Right kidney (tissue), 1 donor: ENCODE measurements at regions not wholly inside any gene's neighbourhood (a gene's known extent, or its start where the extent isn't known, plus 50 kb on each side); places are given as distances from the start of the nearest gene placed in this dataset.
A peak's percentile ranks its signal among the peaks of the same experiment; 100 is the strongest.
"Not testable (repeated sequence)": the region's sequence is repeated elsewhere in the genome, so short reads cannot be mapped to it uniquely, and the experiment has no call there.

Experiments used
- DNase-seq: peaks from one replicate; pipeline ENCODE4 v3.0.0-alpha.2; 2016

DNA sequence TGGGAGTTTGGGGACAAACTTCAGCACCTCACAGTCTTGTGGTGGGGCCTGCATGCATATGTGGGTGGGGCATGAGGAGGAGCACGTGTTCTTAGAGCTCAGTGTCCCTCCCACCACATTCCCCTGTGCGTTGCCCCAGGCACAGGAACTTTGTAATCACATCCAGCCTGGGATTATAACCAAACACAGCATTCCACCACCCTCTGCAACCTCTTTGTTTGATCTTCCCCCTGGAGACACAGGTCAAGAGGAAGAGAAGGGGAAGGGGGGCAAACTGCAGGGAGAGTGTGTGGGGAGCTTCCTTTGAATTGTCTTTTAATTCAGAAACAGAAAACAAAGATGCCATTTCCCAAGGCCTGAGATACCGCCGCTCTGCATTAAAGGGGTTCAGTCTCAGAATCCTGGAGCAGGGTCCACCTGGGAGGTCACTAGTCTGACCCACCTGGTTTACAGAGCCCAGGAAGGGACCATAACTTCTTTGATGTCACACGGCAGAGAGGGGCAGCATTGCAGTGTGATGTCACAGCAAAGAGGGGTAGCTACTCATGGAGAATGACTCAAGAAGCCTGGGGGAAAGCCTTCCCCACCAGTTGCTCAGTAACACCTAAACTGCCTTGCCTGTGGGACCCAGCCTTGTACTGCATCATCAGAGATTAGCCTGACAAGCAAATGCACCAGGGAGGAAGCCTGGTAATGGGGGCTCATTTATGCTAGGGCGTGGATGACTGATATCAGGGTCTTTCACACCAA is 106.3 kb upstream of the RNU6-1 start:
- DNase-seq: peak; percentile 54

DNA sequence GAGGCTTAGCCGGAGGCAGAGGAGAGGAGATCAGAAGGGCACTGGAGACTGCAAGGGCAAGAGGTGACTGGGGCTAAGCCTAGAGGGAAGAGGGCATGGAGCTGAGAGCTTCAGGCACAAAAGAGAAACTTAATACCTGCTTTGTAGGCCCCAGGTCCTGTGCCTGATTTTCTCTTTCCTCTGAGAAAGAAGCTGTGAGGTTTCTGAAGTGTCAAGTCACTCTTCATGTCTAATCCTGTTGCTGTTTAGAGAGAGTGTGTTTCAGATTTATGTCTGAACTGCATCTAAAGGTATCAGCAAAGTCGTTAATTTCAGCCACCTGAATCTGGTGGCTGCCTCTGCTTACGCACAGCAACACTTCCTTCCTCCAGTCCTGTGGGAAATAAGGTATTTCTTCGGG is 106.9 kb upstream of the RNU6-1 start:
- DNase-seq: peak; percentile 49

DNA sequence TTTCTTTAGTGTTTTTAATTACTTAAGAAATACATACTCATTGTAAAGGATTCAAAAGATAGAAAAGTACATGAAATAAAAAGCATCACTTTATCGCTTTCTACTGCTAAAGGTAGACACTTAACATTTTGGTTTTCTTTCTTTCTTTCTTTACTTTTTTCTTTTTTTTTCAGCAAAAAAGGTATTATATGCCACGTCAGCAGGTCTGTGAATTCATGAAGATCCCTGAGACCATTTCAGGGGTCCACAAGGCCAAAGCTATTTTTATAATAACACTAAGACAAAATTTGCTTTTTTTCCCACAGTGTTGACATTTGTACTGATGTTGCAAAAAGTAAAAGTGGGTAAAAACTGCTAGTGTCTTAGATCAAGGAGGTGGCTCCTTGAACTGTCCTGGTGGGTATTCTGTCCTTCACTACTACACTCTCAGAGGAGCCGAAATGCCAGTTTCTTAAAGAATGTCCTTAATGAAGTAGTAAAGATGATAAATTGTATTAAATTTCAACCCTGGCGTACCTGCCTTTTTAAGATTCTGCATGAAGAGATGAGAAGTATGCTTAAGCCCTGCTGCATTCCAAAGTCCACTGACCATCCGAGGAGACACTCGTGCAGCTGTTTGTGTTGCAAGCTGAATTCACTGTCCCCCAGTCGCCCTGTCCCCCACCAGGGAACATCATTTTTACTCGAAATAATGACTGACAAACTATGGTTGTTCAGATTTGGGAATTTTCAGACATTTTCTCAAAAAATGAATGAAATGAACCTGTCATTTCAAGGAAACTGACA is 106.7 kb upstream of the PIAS1 start:
- no peak for DNase-seq

DNA sequence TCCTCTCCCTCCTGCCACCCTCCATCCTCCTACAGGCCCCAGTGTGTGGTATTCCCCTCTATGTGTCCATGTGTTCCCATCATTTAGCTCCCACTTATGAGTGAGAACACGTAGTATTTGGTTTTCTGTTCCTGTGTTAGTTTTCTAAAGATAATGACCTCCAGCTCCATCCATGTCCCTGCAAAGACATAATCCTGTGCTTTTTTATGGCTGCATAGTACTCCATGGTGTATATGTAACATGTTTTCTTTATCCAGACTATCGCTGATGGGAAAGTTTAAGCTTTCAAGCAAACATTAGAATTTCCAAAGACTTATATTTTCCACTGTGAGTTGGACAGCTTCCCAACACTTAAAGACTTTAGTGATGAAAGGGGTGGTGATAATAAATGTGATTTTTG is 105.9 kb upstream of the PIAS1 start:
- DNase-seq: no peak

DNA sequence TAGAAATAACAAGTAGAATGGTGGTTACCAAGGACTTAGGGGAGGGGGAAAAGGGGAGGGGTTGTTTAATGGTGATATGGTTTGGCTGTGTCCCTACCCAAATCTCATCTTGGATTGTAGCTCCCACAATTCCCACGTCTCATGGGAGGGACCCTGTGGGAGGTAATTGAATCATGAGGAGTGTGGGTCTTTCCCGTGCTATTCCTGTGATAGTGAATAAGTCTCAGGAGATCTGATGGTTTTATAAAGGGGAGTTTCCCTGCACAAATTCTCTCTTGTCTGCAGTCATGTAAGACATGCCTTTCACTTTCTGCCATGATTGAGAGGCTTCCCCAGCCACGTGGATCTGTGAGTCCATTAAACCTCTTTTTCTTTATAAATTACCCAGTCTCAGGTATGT is 102.9 kb upstream of the PIAS1 start:
- not testable (repeated sequence) for DNase-seq

DNA sequence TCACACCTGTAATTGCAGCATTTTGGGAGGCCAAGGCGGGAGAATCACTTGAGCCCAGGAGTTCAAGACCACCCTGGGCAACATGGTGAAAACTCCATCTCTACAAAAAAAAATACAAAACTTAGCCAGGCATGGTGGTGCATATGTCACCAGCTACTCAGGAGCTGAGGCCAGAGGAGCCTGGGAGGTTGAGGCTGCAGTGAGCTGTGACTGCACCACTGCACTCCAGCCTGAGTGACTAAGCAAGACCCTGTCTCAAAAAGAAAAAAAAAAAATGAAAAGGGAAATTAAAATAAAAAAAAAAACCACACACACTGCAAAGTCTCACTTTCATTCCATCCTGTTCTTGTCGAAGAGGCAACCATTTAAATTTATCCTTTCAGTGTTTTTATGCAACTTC is 100.8 kb upstream of the PIAS1 start:
- DNase-seq: no peak

DNA sequence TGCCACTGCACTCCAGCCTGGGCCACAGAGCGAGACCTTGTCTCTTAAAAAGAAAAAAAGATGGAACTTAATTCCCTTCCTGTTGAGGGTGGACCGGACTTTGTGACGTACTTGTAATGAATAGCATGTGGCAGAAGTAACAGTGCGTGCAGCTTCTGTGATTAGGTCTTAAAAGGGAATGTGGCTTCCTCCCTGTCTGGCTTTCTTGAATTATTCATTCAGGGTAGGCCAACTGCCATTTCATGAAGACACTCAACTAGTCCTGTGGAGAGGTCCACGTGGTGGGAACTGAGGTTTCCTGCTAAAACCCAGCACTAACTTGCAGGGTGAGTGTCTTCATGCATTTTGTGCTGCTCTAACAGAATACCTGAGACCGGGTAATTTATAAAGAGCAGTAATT is 98.9 kb upstream of the PIAS1 start:
- no peak for DNase-seq

DNA sequence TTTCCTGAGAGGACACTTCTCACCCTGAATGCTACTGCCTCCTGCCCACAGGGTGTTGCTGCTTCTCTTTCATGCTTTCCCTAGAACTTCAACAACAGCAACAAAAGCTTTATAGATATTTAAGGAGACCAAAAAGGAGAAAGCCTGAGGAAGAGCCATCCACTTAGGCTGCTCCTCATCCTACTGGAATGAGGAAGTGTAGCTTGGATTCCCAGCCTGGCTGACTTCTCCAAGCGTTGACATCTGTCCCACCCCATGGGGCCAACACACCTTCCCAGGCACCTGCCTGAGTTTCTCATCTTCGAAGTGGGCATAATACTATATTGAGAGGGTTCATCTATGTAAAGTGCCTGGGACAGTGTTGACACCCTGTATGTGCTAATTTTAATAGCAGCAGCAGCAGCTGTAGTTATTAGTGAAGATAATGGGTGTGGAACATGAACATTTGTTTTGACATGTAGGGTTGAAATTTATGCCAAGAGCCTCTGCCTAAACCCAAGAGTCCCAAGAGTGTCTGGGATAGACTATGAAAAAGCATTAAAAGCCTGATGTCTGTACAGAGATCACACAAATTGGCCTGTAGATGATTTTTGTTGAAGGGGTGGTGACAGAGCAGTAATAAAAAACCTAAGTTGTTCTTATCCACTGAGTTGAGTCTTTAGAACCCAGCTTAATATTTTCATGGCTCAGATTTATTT is 96.5 kb upstream of the PIAS1 start:
- DNase-seq: no peak

DNA sequence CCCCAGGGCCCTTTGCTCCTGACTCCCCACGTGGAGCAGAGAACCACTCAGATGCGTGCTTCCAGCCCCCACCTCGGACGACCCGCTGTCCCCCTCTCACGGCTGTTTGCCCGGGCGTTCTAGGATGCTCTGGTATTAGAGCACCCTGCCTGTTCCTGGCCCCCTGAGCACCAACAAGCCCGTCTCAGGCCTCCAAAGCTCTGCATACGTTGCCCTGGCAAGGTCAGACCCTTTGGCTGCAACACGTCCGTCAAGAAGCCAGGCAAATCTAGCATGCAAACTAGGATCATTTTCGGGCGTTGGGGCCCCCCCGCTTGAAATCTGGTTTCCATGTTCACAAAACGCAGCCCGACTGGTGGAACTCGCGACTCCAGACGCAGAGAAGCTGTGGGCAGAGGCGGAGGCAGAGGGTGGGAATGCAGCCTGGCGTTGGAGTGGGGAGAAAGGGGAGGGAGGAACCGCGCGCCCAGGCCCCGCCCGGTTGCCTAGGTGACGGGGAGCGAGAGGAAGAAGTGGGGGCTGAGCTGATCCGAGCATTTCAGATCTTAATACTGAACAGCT is 86.2 kb upstream of the PIAS1 start:
- DNase-seq: peak; percentile 77

DNA sequence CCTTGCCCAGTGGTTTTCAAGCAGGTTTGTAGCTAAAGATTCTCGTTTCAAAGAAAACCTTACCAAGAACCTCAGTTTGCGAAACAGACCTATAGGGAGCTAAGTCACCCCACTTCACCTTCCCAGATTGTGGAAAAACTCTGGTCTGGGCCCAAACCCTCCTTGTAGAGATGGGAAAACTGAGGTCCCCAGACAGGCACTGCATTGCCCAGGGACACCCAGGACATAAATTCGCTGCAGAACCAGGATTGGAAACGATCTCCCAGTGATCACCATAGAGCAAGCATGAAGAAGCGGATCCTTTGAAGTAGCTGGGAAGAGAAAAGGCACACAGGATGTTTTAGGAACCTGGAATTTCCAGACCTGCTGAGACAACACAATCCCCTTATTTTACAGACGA is 85.6 kb upstream of the PIAS1 start:
- no peak for DNase-seq

DNA sequence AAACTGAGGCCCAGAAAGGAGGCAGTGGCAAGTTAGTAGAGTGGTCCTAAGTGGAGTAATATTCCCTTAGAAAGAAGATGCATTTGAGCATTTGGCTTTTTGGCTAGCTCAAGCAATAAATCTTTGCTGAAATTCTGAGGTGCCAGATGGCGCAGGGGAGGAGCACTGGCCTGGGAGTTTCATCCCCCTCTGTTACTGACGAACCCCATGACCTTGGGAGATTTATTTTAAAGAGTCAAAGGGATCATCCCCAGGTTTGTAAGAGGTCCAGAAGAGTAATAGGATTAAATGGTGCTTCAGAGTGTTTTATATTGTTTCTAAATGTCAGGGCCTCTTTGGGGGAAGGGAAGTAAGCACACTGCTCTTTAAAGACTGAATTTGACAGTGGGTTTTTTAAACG is 85.1 kb upstream of the PIAS1 start:
- no peak for DNase-seq

DNA sequence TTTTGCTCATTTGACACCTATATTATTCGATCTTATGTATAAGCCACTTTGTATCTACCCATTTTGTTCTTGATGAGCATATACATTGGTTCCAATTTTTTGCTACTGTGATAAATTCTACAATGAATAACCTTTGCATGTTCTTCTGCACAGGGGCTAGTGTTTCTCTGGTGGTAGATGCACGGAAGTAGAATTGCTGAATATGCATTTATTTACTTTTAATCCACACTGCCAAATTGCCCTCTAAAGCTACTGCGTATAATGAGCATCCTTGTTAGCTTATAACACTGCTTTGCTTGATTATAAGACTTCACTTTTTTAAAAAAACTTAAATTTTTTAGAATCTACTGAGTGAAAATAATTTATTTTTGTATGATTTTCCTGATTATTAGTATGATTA is 84.2 kb upstream of the PIAS1 start:
- no peak for DNase-seq

DNA sequence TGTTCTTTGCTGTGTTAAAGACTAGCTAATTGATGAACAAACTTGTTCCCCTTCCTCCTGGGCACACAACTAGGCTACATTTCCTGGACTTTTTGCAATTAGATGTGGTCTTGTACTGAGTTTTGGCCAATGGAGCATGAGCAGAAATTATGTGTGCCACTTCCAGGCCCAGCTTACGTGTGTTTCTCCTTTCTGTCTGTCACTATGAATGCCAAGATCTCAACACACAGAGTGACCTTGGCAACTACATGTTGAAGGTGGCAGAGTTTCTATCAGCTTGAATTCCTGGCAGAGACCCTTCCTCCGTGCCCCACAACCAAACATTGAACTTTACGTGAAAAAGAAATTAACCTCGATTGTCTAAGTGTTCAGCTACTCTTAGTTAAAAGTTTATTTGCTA is 81.7 kb upstream of the PIAS1 start:
- DNase-seq: no peak

DNA sequence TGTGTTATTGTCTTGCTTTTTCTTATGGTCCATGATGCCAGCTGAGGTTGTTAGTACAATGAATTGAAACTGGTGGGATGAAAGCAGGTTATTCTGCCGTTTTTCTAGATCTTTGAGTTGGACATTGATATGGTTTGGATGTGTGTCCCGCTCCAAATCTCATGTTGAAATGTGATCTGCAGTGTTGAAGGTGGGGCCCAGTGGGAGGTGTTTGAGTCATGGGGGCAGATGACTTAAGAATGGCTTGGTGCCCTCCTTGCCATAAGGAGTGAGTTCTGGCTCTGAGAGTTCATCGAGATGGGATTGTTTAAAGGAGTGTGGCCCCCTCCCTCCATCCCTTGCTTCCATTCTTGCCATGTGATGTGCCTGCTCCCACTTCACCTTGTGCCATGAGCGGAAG is 80.3 kb upstream of the PIAS1 start:
- DNase-seq: no peak

DNA sequence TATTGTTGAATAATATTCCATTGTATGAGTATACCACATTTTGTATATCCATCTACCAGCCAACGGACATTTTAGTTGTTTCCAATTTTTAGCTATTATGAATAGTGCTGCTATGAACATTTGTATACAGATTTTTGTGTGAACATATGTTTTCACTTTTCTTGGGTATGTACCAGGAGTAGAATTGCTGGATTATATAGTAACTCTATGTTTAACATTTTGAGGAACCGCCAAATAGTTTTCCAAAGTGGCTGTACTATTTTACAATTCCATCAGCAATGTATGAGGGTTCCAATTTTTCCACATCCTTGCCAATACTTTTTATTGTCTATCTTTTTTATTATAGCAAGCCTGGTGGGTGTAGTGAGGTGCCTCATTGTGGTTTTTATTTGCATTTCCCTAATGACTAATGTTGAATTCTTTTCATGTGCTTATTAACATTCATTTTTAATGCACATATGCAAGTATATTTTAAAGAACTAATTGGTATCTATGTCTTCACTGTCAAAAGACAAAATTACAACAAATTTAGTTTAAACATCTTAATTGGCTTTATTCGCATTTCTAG is 77.5 kb upstream of the PIAS1 start:
- DNase-seq: no peak

DNA sequence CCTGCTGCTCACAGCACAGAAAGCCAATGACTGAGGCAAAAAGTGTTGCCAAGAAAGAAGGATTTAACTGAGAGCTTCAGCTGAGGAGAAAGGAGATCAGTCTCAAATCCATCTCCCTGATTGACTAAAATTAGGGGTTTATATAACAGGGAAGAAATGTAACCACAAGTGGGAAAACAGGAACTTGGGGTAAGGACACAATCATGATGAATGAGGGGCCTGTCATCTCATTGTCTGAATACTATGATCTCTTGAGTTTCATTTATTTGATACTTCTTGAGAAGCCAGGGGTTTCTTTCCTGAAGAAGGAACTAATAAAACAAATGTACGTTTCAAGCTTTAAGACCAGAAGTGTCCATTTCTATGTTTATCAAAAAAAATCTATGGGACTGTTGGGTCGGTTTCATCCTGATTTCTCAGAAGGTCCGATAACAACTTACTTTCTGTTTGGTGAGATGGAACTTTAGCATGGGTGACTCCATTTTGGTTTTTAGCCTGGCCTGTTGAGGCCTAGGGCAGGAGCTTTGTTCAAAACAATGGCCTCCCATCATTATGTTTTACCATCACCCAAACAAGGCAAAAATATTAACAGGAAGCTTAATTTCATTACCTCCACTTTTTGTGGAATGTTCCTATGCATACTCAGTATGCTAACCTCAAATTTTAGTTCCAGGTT is 76.6 kb upstream of the PIAS1 start:
- DNase-seq: no peak

DNA sequence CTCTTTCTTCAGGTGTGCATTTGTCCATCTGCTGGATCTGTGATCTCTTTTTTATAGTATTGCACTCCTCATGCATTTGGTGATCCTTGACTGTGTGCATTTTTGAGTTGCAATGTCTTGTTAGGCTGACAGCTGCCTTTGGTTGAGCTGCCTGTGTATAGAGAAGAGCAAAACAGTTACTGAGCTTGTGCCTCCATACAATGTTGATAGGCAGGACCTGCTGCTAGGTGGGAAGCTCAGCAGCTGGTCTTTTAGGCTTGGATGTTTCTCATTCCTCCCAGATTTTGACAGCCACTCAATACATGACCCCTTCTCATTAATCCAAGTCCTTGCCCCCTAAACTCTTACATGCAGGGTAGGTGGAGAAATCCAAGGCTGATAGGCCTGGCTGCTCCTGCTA is 74.8 kb upstream of the PIAS1 start:
- DNase-seq: no peak

DNA sequence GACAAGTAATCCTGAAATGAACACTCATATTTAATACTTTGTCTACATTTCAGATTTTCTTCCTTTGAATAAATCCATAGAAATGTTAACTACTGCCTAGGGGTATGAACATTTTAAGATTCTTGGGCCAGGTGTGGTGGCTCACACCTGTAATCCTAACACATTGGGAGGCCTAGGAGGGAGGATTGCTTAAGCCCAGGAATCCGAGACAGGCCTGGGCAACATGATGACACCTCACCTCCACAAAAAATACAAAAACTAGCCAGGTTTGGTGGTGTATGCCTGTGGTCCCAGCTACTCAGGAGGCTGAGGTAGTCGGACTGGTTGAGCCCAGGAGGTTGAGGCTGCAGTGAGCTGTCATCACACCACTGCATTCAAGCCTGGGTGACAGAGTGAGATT is 73.9 kb upstream of the PIAS1 start:
- no peak for DNase-seq

DNA sequence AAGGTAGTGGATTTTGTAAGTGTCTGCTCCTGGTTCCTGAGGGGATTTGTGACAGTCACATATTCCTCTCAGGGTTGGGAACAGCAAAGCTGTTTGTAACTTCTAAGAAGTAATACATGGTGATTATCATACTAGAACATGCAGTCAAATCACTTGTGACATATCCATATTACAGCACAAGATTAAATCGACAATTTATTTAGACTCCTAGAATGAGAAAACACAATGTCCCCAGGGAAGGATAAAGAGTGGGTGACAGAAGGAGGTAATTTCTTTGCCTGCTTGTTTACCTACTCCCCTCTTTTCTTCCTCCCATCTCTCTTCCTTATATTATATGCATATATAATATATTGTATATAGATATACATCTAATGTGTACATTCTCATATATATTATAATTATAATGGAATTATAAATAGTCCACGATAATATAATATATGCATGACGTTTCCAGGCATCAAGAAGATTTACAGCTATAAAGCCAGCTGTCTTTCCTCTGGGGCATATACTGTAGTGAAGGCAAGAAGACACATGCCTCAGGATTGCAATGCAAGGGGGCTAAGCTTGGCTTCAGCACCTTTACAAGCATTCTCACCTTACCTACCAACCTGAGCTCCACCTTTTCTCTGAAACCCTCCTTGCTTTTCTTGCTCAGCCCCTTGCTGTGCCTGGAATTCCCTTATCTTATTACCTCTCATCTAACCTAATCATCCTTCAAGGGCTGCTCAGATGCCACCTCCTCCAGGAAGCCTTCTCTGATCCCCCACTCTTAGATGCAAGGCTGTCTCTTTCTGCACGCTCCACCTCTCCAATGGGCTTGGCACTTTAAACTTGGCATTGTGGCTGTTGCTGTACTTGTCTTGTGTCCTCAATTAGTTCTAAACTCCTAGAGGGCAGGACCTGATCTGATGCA is 73.1 kb upstream of the PIAS1 start:
- DNase-seq: no peak

DNA sequence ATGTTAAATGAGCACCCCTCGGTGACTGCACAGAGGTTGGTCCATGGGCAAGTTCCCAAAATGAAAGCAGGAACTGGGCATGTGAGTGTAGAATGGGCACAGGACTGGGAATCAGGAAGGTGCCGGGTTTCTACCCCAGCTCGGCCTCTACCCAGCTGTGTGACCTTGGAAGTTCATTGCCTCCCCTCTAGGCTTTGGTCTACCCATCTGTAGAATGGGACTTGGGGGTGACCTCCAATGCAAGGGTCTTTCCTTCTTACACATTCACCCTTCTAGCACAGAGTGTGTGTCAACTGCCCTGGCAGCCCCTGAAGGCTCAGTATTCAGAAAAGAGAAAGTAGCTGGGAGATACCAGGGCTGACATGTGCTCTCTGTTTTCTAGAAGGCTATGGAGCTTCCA is 72.3 kb upstream of the PIAS1 start:
- DNase-seq: no peak

DNA sequence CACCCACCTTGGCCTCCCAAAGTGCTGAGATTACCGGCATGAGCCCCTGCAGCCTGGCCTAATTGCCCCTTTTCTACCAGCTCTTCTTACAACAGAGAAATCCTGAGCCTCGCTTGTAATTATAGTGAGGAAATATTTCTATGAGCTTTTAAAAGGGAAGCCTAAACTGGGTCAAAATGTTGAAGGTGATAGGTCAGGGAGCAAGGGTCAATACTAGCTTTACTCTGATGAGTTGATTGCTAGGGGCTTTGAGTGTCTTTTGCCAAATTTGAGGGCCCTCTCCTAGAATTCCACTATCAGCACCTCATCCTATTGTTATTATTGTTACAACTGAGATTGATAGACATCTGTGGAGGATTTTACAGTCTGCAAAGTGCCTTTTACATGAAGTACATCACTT is 62.4 kb upstream of the PIAS1 start:
- DNase-seq: no peak
